HL-60 (cell line): ENCODE measurements at regions not wholly inside any gene's neighbourhood (a gene's known extent, or its start where the extent isn't known, plus 50 kb on each side); places are given as distances from the start of the nearest gene placed in this dataset.
"Not testable (repeated sequence)": the region's sequence is repeated elsewhere in the genome, so short reads cannot be mapped to it uniquely, and the experiment has no call there.

Source experiments
- DNase-seq, 2 experiments: peaks; one replicate each; pipeline ENCODE4 v3.0.0-alpha.2; 2010 to 2020; ENCODE audit warnings: low read depth in 1 of 2, low spot score in 1 of 2
- H3K27ac ChIP-seq: fragments of 250-450 bp; sonication (Bioruptor Pico); replicated peaks from 2 replicates; pipeline ENCODE4 v1.5.1; 2020; ENCODE audit warnings: mild to moderate bottlenecking, moderate library complexity
- H3K27me3 ChIP-seq: fragments of 250-450 bp; sonication (Bioruptor Pico); 2 replicates; pipeline ENCODE4 v1.5.1; 2021; ENCODE audit warnings: mild to moderate bottlenecking, moderate library complexity; ENCODE audit not compliant: insufficient read depth, poor library complexity, severe bottlenecking
- H3K4me3 ChIP-seq: replicated peaks from 2 replicates; pipeline ENCODE4 v1.5.1; 2011; ENCODE audit warnings: mild to moderate bottlenecking, control low read depth, low read length; ENCODE audit not compliant: insufficient read depth
- GABPA ChIP-seq: IDR thresholded peaks from 2 replicates; pipeline ENCODE4 v1.6.1; 2012; ENCODE audit warnings: low read depth
- POLR2AphosphoS5 ChIP-seq: IDR thresholded peaks from 2 replicates; pipeline ENCODE4 v1.6.1; 2012; ENCODE audit warnings: low read depth
- SPI1 ChIP-seq: IDR thresholded peaks from 2 replicates; pipeline ENCODE4 v1.6.1; 2012; ENCODE audit warnings: low read depth, mild to moderate bottlenecking, borderline replicate concordance
- TF ChIP-seq, protein P1 (sequence below): IDR thresholded peaks from 2 replicates; pipeline ENCODE4 v1.6.1; 2012; ENCODE audit warnings: low read depth; ENCODE audit not compliant: insufficient replicate concordance
- TF ChIP-seq, protein P2 (sequence below): IDR thresholded peaks from one replicate; pipeline ENCODE4 v1.5.1; 2011; ENCODE audit warnings: low read length, control low read depth, inconsistent platforms; ENCODE audit not compliant: insufficient read depth

DNA sequence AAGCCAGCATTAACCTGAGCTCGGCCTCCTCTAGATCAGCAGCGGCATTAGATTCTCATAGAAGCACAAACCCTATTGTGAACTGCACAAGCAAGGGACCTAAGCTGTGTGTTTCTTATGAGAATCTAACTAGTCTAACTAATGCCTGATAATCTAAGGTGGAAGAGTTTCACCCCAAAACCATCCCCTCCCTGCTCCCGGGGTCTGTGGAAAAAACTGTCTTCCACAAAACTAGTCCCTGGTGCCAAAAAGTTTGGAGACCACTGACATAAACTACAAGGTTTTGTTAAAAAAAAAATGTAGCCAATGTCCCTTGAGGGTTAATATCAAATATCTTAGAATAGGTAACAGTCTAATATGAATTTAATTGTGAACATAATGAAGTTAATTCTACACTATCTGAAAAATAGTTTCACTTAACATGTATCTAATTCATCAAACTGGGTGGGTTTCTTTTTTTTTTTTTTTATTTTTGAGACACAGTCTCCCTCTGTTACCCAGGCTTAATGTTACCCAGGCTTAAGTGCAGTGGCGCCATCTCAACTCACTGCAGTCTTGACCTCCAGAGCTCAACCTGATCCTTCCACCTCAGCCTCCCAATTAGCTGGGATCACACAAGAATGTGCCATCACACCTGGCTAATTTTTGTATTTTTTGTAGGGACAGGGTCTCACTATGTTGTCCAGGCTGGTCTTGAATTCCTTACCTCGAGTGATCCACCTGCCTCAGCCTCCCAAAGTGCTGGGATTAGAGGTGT lies 4752.2 kb upstream of the OR11H1 start:
- not testable (repeated sequence) for H3K27me3 ChIP-seq, H3K27ac ChIP-seq, DNase-seq, H3K4me3 ChIP-seq

DNA sequence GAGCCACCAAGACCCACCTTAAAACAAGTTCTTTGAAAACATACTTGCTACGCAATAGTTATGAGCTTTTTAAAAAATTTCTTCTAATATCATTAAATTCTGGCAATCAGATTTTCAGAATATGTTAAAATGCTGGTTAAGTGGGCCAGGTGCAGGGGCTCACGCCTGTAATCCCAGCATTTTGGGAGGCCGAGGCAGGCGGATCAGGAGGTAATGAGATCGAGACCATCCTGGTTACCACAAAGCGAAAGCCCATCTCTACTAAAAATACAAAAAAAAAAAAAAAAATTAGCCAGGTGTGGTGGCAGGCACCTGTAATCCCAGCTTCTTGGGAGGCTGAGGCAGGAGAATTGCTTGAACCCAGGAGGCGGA lies 4751.6 kb upstream of the OR11H1 start:
- H3K4me3 ChIP-seq, H3K27ac ChIP-seq, DNase-seq, H3K27me3 ChIP-seq: not testable (repeated sequence)

DNA sequence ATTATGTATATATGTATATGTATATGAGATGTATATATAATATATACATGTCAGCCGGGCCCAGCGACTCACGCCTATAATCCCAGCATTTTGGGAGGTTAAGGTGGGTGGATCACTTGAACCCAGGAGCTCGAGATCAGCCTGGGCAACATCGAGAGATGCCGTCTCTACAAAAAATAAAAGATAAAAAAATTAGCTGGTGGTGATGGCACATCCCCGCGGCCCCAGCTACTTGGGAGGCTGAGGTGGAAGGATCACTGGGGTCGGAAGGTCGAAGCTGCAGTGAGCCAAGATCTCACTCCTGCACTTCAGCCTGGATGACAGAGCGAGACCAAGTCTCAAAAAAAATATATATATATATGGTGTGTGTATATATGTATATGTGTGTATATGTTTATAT lies 4750.3 kb upstream of the OR11H1 start:
- not testable (repeated sequence) for H3K27ac ChIP-seq, H3K4me3 ChIP-seq, H3K27me3 ChIP-seq, DNase-seq

DNA sequence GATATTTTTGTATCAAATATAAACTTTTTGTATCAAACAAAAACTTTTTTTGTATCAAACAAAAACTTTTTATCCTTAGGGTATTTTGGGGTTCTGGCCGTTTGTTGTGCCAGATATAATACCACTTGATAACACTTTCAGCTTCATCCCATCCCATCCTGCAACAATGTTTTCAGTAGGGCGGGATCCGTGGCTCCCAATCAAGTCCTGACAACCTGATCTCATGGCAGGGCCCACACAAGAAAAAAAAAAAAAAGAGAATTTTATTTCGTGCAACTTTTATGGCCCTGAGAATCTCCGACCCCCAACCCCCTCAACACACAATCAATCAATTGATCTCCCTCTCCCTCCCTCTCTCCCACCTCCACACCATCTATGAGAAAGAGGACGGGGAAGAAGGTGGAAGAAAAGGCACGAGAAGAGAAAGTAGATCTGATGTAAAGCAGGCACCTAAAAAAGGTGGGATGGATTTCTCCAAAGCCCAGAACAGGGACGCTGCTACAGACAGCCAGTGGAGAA lies 4749.6 kb upstream of the OR11H1 start:
- TF ChIP-seq, protein P1, sequence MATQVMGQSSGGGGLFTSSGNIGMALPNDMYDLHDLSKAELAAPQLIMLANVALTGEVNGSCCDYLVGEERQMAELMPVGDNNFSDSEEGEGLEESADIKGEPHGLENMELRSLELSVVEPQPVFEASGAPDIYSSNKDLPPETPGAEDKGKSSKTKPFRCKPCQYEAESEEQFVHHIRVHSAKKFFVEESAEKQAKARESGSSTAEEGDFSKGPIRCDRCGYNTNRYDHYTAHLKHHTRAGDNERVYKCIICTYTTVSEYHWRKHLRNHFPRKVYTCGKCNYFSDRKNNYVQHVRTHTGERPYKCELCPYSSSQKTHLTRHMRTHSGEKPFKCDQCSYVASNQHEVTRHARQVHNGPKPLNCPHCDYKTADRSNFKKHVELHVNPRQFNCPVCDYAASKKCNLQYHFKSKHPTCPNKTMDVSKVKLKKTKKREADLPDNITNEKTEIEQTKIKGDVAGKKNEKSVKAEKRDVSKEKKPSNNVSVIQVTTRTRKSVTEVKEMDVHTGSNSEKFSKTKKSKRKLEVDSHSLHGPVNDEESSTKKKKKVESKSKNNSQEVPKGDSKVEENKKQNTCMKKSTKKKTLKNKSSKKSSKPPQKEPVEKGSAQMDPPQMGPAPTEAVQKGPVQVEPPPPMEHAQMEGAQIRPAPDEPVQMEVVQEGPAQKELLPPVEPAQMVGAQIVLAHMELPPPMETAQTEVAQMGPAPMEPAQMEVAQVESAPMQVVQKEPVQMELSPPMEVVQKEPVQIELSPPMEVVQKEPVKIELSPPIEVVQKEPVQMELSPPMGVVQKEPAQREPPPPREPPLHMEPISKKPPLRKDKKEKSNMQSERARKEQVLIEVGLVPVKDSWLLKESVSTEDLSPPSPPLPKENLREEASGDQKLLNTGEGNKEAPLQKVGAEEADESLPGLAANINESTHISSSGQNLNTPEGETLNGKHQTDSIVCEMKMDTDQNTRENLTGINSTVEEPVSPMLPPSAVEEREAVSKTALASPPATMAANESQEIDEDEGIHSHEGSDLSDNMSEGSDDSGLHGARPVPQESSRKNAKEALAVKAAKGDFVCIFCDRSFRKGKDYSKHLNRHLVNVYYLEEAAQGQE, result no peak
- TF ChIP-seq SPI1, result no peak
- TF ChIP-seq GABPA, result no peak
- TF ChIP-seq, protein P2, sequence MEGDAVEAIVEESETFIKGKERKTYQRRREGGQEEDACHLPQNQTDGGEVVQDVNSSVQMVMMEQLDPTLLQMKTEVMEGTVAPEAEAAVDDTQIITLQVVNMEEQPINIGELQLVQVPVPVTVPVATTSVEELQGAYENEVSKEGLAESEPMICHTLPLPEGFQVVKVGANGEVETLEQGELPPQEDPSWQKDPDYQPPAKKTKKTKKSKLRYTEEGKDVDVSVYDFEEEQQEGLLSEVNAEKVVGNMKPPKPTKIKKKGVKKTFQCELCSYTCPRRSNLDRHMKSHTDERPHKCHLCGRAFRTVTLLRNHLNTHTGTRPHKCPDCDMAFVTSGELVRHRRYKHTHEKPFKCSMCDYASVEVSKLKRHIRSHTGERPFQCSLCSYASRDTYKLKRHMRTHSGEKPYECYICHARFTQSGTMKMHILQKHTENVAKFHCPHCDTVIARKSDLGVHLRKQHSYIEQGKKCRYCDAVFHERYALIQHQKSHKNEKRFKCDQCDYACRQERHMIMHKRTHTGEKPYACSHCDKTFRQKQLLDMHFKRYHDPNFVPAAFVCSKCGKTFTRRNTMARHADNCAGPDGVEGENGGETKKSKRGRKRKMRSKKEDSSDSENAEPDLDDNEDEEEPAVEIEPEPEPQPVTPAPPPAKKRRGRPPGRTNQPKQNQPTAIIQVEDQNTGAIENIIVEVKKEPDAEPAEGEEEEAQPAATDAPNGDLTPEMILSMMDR, result no peak
- no peak for TF ChIP-seq POLR2AphosphoS5
- no peak overlapping the region for H3K27ac ChIP-seq
- DNase-seq, result no peak
- H3K4me3 ChIP-seq, result no peak overlapping the region
- H3K27me3 ChIP-seq, result no peaks in the 10 kb centered on the region

DNA sequence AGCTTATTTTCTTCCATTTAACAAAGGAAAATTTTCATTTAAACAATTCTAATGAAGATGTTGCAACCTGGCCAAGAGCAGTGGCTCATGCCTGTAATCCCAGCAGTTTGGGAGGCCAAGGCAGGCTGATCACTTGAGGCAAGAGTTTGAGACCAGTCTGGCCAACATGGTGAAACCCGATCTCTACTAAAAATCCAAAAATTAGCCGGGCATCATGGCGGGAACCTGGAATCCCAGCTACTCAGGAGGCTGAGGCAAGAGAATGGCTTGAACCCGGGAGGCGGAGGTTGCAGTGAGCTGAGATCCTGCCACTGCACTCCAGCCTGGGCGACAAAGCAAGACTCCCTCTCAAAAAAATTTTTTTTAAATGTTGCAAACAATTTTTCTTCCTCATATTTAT lies 4748.8 kb upstream of the OR11H1 start:
- H3K27me3 ChIP-seq, DNase-seq, H3K4me3 ChIP-seq, H3K27ac ChIP-seq: not testable (repeated sequence)

DNA sequence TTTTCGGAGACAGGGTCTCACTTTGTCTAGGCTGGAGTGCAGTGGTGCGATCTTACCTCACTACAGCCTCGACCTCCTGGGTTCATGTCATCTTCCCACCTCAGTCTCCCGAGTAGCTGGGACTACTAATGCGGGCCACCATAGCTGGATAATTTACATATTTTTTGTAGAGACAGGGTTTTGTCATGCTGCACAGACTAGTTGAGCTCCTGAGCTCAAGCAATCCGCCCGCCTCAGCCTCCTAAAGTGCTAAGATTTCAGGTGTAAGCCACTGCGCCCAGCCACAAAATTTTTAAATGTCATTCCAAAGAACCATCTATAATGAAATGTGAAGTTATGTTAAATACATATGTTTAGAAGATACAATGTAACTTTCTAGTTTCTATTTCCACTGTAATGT lies 4747.7 kb upstream of the OR11H1 start:
- Histone ChIP-seq H3K4me3 (no peak overlapping the region), H3K27ac (no peak overlapping the region), H3K27me3 (no peaks in the 10 kb centered on the region)
- no peak for TF ChIP-seq GABPA
- no peak for DNase-seq

DNA sequence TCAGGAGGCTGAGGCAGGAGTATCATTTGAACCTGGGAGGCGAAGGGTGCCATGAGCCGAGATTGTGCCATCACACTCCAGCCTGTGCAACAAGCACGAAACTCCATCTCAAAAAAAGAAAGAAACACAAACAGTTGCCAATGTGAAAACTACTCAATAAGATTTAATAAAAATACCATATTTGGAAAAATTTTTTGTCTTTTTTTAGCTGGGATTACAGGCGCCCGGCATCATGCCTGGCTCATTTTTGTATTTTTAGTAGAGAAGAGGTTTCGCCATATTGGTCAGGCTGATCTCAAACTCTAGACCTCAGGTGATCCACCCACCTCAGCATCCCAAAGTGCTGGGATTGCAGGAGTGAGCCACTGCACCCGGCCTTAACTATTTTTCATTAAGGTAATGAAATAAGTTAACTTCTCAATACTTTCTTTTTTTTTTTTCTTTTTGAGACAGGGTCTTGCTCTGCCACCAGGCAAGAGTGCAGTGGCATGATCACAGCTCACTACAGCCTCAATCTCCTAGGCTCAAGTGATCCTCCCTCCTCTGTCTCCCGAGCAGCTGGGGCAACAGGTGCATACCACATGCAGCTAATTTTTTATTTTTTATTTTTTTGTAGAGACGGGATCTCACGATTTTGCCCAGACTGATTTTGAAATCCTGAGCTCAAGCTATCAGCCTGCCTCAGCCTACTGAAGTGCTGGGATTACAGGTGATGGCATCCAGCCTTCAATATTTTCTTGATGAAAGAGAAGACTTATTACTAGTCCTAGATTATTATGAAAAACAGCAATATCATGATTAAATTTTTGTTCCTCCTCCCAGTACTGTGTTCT lies 4746.2 kb upstream of the OR11H1 start:
- H3K27me3 ChIP-seq, result no peaks in the 10 kb centered on the region
- no peak for DNase-seq
- no peak overlapping the region for H3K27ac ChIP-seq
- TF ChIP-seq GABPA (no peak), SPI1 (no peak), POLR2AphosphoS5 (no peak)
- TF ChIP-seq, protein P2, result no peak
- TF ChIP-seq, protein P1, result no peak
- no peak overlapping the region for H3K4me3 ChIP-seq
